GM12865 (cell line): ENCODE measurements at regions not wholly inside any gene's neighbourhood (a gene's known extent, or its start where the extent isn't known, plus 50 kb on each side); places are given as distances from the start of the nearest gene placed in this dataset.

Experiments
- DNase-seq: peaks from one replicate; pipeline ENCODE4 v3.0.0; 2010; ENCODE audit warnings: low read depth
- H3K4me3 ChIP-seq: 2 replicates; pipeline ENCODE4 v1.5.1; 2011; ENCODE audit warnings: mild to moderate bottlenecking, low read depth, low read length, control low read depth
- CTCF ChIP-seq: IDR thresholded peaks from 2 replicates; pipeline ENCODE4 v1.5.1; 2011; ENCODE audit warnings: low read length, control low read depth, low read depth, inconsistent platforms; ENCODE audit not compliant: insufficient read depth; ENCODE audit errors: missing control alignments

- DNase-seq, result no peak
- TF ChIP-seq CTCF, result no peak
- no peak overlapping the region for H3K4me3 ChIP-seq
Measured at GRCh38 chr10:55001422-55001821, 200.4 kb upstream of the PCDH15 start.

- TF ChIP-seq CTCF, result no peak
- no peak for DNase-seq
- H3K4me3 ChIP-seq, result no peak overlapping the region
Measured at GRCh38 chr10:54993148-54993547, 192.1 kb upstream of the PCDH15 start.

GRCh38 chr10:54985732-54986131 lies 184.7 kb upstream of the PCDH15 start:
- no peak overlapping the region for H3K4me3 ChIP-seq
- TF ChIP-seq CTCF, result peak; percentile 29
- DNase-seq, result peak; percentile 36

- TF ChIP-seq CTCF, result no peak
- H3K4me3 ChIP-seq, result no peak overlapping the region
- no peak for DNase-seq
Measured at GRCh38 chr10:54983255-54983654, 182.2 kb upstream of the PCDH15 start.

- no peak for DNase-seq
- no peak overlapping the region for H3K4me3 ChIP-seq
- no peak for TF ChIP-seq CTCF
Measured at GRCh38 chr10:54962134-54962900, 161.3 kb upstream of the PCDH15 start.

- DNase-seq, result no peak
- no peak overlapping the region for H3K4me3 ChIP-seq
- no peak for TF ChIP-seq CTCF
Measured at GRCh38 chr10:54961040-54961439, 160.0 kb upstream of the PCDH15 start.

- H3K4me3 ChIP-seq, result no peak overlapping the region
- no peak for DNase-seq
- TF ChIP-seq CTCF, result no peak
Measured at GRCh38 chr10:54958844-54959243, 157.8 kb upstream of the PCDH15 start.
